SH-SY5Y (cell line): ENCODE measurements at regions not wholly inside any gene's neighbourhood (a gene's known extent, or its start where the extent isn't known, plus 50 kb on each side); places are given as distances from the start of the nearest gene placed in this dataset.

Source experiments
- GATA2 ChIP-seq: IDR thresholded peaks from 2 replicates; pipeline ENCODE4 v1.6.1; 2011; ENCODE audit warnings: mild to moderate bottlenecking, low read depth, low read length
- GATA3 ChIP-seq: IDR thresholded peaks from 2 replicates; pipeline ENCODE4 v1.6.1; 2011; ENCODE audit warnings: low read depth, mild to moderate bottlenecking, low read length, moderate library complexity

DNA sequence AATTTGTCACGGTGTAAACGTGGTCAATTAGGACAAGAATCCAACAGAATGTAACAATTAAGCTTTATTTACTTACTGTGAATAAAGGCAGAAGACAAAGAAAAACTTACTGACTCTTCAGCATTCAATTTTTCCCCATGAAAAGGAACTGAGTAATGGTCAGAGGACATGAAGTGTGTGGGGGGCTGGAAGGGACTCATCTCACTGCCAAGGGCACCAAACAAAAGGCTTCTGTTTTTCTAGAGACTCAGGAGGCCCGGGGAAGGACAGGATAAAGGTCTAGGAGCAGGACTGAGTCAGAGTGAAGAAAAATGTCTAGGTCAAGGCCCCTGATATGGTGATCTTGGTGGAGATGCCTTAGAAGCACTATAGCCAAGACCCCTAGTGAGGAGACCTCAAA lies 564.2 kb upstream of the ANO5 start:
- TF ChIP-seq GATA2: no peak
- no peak for TF ChIP-seq GATA3
